ENCODE measurements at regions not wholly inside any gene's neighbourhood (a gene's known extent, or its start where the extent isn't known, plus 50 kb on each side); places are given as distances from the start of the nearest gene placed in this dataset.
"Not testable (repeated sequence)": the region's sequence is repeated elsewhere in the genome, so short reads cannot be mapped to it uniquely, and the experiment has no call there.

DNA sequence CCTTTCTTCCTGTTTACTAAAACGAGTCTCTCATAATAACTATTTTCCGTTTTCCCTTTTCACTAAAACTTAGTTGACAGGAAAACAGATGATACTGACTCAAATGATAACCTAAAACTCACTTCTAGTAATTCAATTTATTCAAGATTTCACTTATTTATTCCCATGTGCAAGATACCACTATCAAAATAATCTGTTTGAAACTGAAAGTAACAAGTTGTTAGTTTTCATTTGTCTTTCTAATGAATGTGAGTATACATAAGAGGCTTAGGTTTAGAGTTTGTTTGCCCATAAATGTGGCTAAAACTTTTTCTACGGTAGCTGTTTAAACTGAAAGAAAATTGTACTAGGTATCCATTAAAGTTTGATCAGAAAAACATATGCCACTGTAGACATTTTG is 314.9 kb upstream of the STEAP1 start:
- Histone ChIP-seq H3K27me3 (ENCODE audit: control insufficient read depth in 5 of 5, insufficient read depth in 4 of 5, low read length in 5 of 5) (no peaks in the 10 kb centered on the region), H3K4me1 (ENCODE audit: control insufficient read depth in 5 of 5, insufficient read depth in 5 of 5, low read length in 5 of 5) (no peaks in the 10 kb centered on the region), H3K36me3 (ENCODE audit: control insufficient read depth in 5 of 5, insufficient read depth in 5 of 5, low read length in 5 of 5) (no peaks in the 10 kb centered on the region), H3K27ac (ENCODE audit: low read depth, low read length) (no peak overlapping the region), H3K9me3 (ENCODE audit: control insufficient read depth in 5 of 5, low read length in 5 of 5) (no peaks in the 10 kb centered on the region), H3K4me3 (ENCODE audit: low read depth in 1 of 5, low read length in 5 of 5) (no peak overlapping the region), H3K9ac (ENCODE audit: low read length in 5 of 5) (no peak overlapping the region)

DNA sequence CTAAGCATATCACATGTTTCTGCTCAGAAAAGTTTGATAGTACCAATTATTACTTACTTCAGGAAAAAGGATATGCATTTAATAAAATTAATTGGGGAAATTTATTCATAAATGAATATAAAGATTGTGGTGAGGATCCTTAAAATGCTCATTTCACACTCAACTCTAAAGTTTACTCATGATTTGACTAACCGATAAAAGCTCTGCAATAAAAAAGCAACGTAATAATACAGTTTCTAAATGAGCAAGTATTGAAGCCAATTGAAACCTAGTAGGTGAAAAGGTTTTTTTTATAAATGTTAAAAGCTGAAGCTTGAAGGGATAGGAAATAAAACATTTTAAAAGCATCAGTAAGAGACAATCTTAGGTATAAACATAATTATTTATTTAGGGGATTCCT is 308.3 kb upstream of the STEAP1 start:
- no peak overlapping the region for H3K9ac ChIP-seq (ENCODE audit: low read length in 5 of 5)
- no peaks in the 10 kb centered on the region for H3K4me1 ChIP-seq (ENCODE audit: control insufficient read depth in 5 of 5, insufficient read depth in 5 of 5, low read length in 5 of 5)
- no peak overlapping the region for H3K4me3 ChIP-seq (ENCODE audit: low read depth in 1 of 5, low read length in 5 of 5)
- H3K9me3 ChIP-seq (ENCODE audit: control insufficient read depth in 5 of 5, low read length in 5 of 5) = no peaks in the 10 kb centered on the region
- H3K36me3 ChIP-seq (ENCODE audit: control insufficient read depth in 5 of 5, insufficient read depth in 5 of 5, low read length in 5 of 5) = no peaks in the 10 kb centered on the region
- no peaks in the 10 kb centered on the region for H3K27me3 ChIP-seq (ENCODE audit: control insufficient read depth in 5 of 5, insufficient read depth in 4 of 5, low read length in 5 of 5)
- H3K27ac ChIP-seq (ENCODE audit: low read depth, low read length) = no peak overlapping the region

DNA sequence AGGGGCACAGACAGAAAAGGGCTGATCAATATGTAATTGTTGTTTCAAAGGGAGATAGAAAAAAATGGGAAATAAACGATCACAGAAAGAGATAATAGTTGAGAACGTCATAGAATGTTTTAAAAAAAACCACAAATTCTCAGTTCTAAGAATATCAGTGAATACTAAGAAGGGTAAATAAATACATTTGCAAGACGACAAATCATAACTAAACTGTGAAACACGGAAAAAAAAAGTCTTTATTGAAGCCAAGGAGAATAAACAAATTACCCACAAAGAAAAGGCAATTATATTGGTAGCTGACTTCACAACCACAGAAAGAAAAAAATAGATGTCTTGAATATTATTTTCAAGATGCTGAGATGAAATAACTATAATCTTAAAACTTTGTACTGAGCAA is 305.2 kb upstream of the STEAP1 start:
- H3K27me3 ChIP-seq (ENCODE audit: control insufficient read depth in 5 of 5, insufficient read depth in 4 of 5, low read length in 5 of 5) = no peaks in the 10 kb centered on the region
- H3K9ac ChIP-seq (ENCODE audit: low read length in 5 of 5) = no peak overlapping the region
- H3K9me3 ChIP-seq (ENCODE audit: control insufficient read depth in 5 of 5, low read length in 5 of 5) = no peaks in the 10 kb centered on the region
- H3K36me3 ChIP-seq (ENCODE audit: control insufficient read depth in 5 of 5, insufficient read depth in 5 of 5, low read length in 5 of 5) = no peaks in the 10 kb centered on the region
- H3K4me1 ChIP-seq (ENCODE audit: control insufficient read depth in 5 of 5, insufficient read depth in 5 of 5, low read length in 5 of 5) = no peaks in the 10 kb centered on the region
- no peak overlapping the region for H3K4me3 ChIP-seq (ENCODE audit: low read depth in 1 of 5, low read length in 5 of 5)
- no peak overlapping the region for H3K27ac ChIP-seq (ENCODE audit: low read depth, low read length)

DNA sequence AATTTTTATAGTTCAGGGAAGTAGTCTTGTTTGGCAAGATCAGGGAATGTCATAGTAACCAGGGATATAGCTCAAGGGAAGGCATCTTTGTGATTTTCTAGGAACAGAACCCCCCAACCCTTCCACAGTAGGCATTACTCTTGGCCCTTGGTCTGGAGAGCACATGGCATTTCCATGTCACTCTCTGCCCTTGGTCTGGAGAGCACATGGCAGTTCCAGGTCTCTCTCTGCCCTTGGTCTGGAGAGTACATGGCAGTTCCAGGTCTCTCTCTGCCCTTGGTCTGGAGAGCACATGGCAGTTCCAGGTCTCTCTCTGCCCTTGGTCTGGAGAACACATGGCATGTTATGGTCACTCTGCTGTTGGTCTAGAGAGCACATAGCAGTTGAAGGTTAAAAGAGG is 297.2 kb upstream of the STEAP1 start:
- H3K4me1 ChIP-seq (ENCODE audit: control insufficient read depth in 5 of 5, insufficient read depth in 5 of 5, low read length in 5 of 5); H3K9ac ChIP-seq (ENCODE audit: low read length in 5 of 5); H3K27me3 ChIP-seq (ENCODE audit: control insufficient read depth in 5 of 5, insufficient read depth in 4 of 5, low read length in 5 of 5); H3K27ac ChIP-seq (ENCODE audit: low read depth, low read length); H3K36me3 ChIP-seq (ENCODE audit: control insufficient read depth in 5 of 5, insufficient read depth in 5 of 5, low read length in 5 of 5): not testable (repeated sequence)
- peak overlapping the region in 2 of 5 donors; percentile 6 to 10 for H3K4me3 ChIP-seq (ENCODE audit: low read depth in 1 of 5, low read length in 5 of 5)
- H3K9me3 ChIP-seq (ENCODE audit: control insufficient read depth in 5 of 5, low read length in 5 of 5) = peaks cover 5 to 30% (median 27%) of the 10 kb centered on the region in 5 donors

DNA sequence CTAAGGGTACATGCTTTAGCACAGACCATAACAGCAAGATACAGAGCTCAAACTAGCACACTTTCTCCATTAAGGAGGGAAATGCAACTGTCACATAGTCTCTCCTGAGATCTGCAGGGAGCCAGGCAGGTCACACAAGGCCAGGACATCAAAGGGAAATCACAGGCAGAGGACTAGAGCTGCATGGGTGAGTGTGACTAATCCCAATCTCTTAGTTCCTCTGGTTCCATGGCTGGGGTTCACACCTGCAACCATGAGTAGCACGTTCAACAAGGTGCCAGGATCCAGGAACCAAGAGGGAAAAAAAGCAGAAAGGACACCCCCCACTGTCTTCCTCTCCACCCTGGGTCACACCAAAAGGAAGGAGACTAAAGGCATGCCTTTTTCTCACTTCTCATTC is 296.5 kb upstream of the STEAP1 start:
- H3K36me3 ChIP-seq (ENCODE audit: control insufficient read depth in 5 of 5, insufficient read depth in 5 of 5, low read length in 5 of 5) = no peaks in the 10 kb centered on the region

DNA sequence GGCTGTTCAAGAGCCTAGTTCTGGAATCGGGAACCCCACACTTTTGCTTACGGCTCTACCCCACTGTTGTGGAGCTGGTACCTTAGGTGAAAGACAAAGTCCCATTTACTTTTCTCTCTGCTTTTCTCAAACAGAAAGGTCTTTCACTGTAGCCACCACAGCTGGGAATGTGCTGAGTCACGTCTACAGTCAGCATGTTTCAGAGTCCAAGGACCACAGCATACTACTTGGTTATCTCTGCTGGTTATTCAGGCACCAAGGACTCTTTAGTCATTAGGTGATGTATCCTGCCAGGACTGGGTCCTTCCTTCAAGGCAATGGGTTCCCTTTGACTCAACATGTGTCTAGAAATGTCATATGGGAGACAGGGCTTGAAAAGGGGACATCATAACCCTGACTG is 266.8 kb upstream of the STEAP1 start:
- Histone ChIP-seq H3K9me3 (ENCODE audit: control insufficient read depth in 5 of 5, low read length in 5 of 5) (peaks cover 0 to 5% (median 0%) of the 10 kb centered on the region in 5 donors), H3K9ac (ENCODE audit: low read length in 5 of 5) (no peak overlapping the region), H3K27me3 (ENCODE audit: control insufficient read depth in 5 of 5, insufficient read depth in 4 of 5, low read length in 5 of 5) (no peaks in the 10 kb centered on the region), H3K4me1 (ENCODE audit: control insufficient read depth in 5 of 5, insufficient read depth in 5 of 5, low read length in 5 of 5) (no peaks in the 10 kb centered on the region), H3K36me3 (ENCODE audit: control insufficient read depth in 5 of 5, insufficient read depth in 5 of 5, low read length in 5 of 5) (no peaks in the 10 kb centered on the region), H3K27ac (ENCODE audit: low read depth, low read length) (no peak overlapping the region), H3K4me3 (ENCODE audit: low read depth in 1 of 5, low read length in 5 of 5) (no peak overlapping the region)

More for the DNA sequence above, 296.5 kb upstream of the STEAP1 start:
- H3K9me3 ChIP-seq (ENCODE audit: control insufficient read depth in 5 of 5, low read length in 5 of 5) = peaks cover 5 to 30% (median 30%) of the 10 kb centered on the region in 5 donors
- H3K9ac ChIP-seq (ENCODE audit: low read length in 5 of 5) = no peak overlapping the region
- peak overlapping the region in 1 of 5 donors; percentile 19 for H3K4me3 ChIP-seq (ENCODE audit: low read depth in 1 of 5, low read length in 5 of 5)
- no peaks in the 10 kb centered on the region for H3K4me1 ChIP-seq (ENCODE audit: control insufficient read depth in 5 of 5, insufficient read depth in 5 of 5, low read length in 5 of 5)
- no peak overlapping the region for H3K27ac ChIP-seq (ENCODE audit: low read depth, low read length)
- H3K27me3 ChIP-seq (ENCODE audit: control insufficient read depth in 5 of 5, insufficient read depth in 4 of 5, low read length in 5 of 5) = no peaks in the 10 kb centered on the region

DNA sequence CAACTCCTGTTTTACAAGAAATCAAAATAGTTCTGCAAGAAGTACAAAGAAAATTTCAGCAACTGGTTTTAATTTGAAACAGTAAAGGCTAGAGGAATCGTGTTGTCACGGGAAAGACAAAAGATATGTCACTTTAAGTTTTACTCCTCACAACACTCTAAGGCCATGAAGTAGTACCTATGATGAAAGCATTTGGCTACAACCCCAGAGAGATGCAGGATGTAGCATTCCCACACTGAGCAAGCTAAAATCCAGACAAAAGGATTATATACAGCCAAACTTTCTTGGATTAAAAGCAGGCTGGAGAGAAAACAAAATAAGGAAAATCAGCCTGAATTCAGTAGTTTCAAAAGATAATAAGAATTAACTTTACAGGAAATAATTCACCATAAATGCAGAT is 245.5 kb upstream of the STEAP1 start:
- no peak overlapping the region for H3K9ac ChIP-seq (ENCODE audit: low read length in 5 of 5)
- no peaks in the 10 kb centered on the region for H3K27me3 ChIP-seq (ENCODE audit: control insufficient read depth in 5 of 5, insufficient read depth in 4 of 5, low read length in 5 of 5)
- no peaks in the 10 kb centered on the region for H3K9me3 ChIP-seq (ENCODE audit: control insufficient read depth in 5 of 5, low read length in 5 of 5)
- no peak overlapping the region for H3K27ac ChIP-seq (ENCODE audit: low read depth, low read length)
- no peaks in the 10 kb centered on the region for H3K36me3 ChIP-seq (ENCODE audit: control insufficient read depth in 5 of 5, insufficient read depth in 5 of 5, low read length in 5 of 5)
- H3K4me3 ChIP-seq (ENCODE audit: low read depth in 1 of 5, low read length in 5 of 5) = no peak overlapping the region
- no peaks in the 10 kb centered on the region for H3K4me1 ChIP-seq (ENCODE audit: control insufficient read depth in 5 of 5, insufficient read depth in 5 of 5, low read length in 5 of 5)

DNA sequence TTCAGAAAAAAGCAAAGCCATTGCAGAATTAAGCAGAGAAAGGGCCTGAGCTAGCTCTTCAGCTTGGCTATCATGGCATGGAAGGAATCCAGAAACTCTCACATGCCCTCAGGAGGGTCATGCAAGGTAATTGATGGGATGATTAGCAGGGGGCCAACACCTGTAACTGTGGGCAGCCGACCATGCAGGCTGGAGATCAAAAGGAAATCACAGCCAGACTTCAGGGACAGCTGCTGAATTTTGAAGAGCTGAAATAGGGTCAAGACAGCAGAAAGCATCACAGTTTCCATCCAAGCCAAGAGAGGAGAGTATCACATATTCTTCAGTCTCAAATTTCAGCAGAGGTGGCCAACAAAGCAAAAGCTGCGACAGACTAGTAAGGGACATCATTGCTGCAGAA is 239.6 kb upstream of the STEAP1 start:
- H3K9ac ChIP-seq (ENCODE audit: low read length in 5 of 5) = no peak overlapping the region
- H3K27ac ChIP-seq (ENCODE audit: low read depth, low read length) = no peak overlapping the region
- no peaks in the 10 kb centered on the region for H3K9me3 ChIP-seq (ENCODE audit: control insufficient read depth in 5 of 5, low read length in 5 of 5)
- H3K4me1 ChIP-seq (ENCODE audit: control insufficient read depth in 5 of 5, insufficient read depth in 5 of 5, low read length in 5 of 5) = no peaks in the 10 kb centered on the region
- H3K36me3 ChIP-seq (ENCODE audit: control insufficient read depth in 5 of 5, insufficient read depth in 5 of 5, low read length in 5 of 5) = no peaks in the 10 kb centered on the region
- H3K4me3 ChIP-seq (ENCODE audit: low read depth in 1 of 5, low read length in 5 of 5) = no peak overlapping the region
- H3K27me3 ChIP-seq (ENCODE audit: control insufficient read depth in 5 of 5, insufficient read depth in 4 of 5, low read length in 5 of 5) = no peaks in the 10 kb centered on the region

DNA sequence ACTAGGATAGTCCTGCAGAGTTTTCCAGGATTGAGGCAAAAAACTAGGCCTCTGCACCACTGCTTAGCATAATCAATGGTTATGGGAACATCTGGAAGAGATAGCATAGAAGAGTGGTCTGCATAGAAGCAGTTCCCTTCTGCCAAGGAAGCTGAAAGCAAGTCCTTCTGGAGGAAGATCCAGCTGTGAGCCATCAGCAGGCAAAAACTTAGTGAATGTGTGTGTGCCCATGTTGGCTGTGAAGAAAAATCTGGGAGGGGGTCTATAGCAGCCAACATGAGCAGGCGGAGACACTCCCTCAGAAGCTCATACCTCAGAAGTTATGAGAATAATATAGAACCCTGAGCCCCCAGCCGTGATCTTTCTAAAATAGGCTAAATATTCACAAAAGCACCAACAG is 228.1 kb upstream of the STEAP1 start:
- Histone ChIP-seq H3K4me3 (ENCODE audit: low read depth in 1 of 5, low read length in 5 of 5) (no peak overlapping the region), H3K4me1 (ENCODE audit: control insufficient read depth in 5 of 5, insufficient read depth in 5 of 5, low read length in 5 of 5) (peaks cover 0 to 6% (median 0%) of the 10 kb centered on the region in 5 donors), H3K9ac (ENCODE audit: low read length in 5 of 5) (no peak overlapping the region), H3K36me3 (ENCODE audit: control insufficient read depth in 5 of 5, insufficient read depth in 5 of 5, low read length in 5 of 5) (no peaks in the 10 kb centered on the region), H3K27ac (ENCODE audit: low read depth, low read length) (no peak overlapping the region), H3K9me3 (ENCODE audit: control insufficient read depth in 5 of 5, low read length in 5 of 5) (no peaks in the 10 kb centered on the region), H3K27me3 (ENCODE audit: control insufficient read depth in 5 of 5, insufficient read depth in 4 of 5, low read length in 5 of 5) (no peaks in the 10 kb centered on the region)

DNA sequence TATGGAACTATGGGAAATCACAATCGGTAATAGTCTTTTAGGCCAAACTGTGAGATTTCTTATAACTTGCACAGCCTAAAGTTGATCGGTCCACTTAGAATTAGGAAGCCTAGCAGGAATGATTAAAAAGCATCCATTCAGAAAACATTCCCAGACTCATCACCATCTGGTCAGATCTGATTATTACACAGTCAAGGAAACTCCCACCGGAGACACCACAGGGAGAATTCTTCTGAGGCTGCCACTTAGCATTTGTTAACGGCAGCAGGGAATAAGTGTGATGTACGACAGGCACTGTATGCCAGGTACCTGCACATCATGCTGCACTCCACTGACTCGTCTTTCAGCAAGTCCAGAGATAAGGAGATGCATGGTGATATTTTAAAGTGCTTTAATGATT is 227.6 kb upstream of the STEAP1 start:
- Histone ChIP-seq H3K27me3 (ENCODE audit: control insufficient read depth in 5 of 5, insufficient read depth in 4 of 5, low read length in 5 of 5) (no peaks in the 10 kb centered on the region), H3K36me3 (ENCODE audit: control insufficient read depth in 5 of 5, insufficient read depth in 5 of 5, low read length in 5 of 5) (no peaks in the 10 kb centered on the region), H3K4me3 (ENCODE audit: low read depth in 1 of 5, low read length in 5 of 5) (no peak overlapping the region), H3K4me1 (ENCODE audit: control insufficient read depth in 5 of 5, insufficient read depth in 5 of 5, low read length in 5 of 5) (peaks cover 0 to 6% (median 0%) of the 10 kb centered on the region in 5 donors), H3K9ac (ENCODE audit: low read length in 5 of 5) (no peak overlapping the region), H3K9me3 (ENCODE audit: control insufficient read depth in 5 of 5, low read length in 5 of 5) (no peaks in the 10 kb centered on the region), H3K27ac (ENCODE audit: low read depth, low read length) (no peak overlapping the region)

DNA sequence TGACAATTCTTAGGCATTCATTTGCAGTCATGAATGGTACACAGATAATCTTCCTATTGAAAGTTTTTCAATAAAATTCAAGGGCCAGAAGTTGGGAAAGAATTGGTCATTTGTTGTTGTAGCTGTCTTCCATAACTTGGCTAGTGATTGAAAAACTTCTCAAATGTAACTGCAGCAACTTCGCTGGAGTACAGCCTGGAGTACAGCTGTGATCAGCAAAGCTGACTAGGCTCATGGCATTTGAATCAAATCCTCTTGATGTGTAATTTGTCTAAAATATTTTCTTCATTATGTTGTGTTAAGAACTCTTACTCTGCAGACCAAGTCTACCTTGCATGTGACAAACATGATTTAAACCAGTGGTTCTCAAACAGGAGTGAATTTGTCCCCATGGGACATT is 226.5 kb upstream of the STEAP1 start:
- Histone ChIP-seq H3K9ac (ENCODE audit: low read length in 5 of 5) (no peak overlapping the region), H3K27me3 (ENCODE audit: control insufficient read depth in 5 of 5, insufficient read depth in 4 of 5, low read length in 5 of 5) (no peaks in the 10 kb centered on the region), H3K9me3 (ENCODE audit: control insufficient read depth in 5 of 5, low read length in 5 of 5) (no peaks in the 10 kb centered on the region), H3K27ac (ENCODE audit: low read depth, low read length) (no peak overlapping the region), H3K4me1 (ENCODE audit: control insufficient read depth in 5 of 5, insufficient read depth in 5 of 5, low read length in 5 of 5) (peaks cover 0 to 6% (median 0%) of the 10 kb centered on the region in 5 donors), H3K4me3 (ENCODE audit: low read depth in 1 of 5, low read length in 5 of 5) (no peak overlapping the region), H3K36me3 (ENCODE audit: control insufficient read depth in 5 of 5, insufficient read depth in 5 of 5, low read length in 5 of 5) (no peaks in the 10 kb centered on the region)

All from subcutaneous abdominal adipose tissue (tissue), 5 donors.